ENCODE measurements at regions not wholly inside any gene's neighbourhood (a gene's known extent, or its start where the extent isn't known, plus 50 kb on each side); places are given as distances from the start of the nearest gene placed in this dataset.

DNA sequence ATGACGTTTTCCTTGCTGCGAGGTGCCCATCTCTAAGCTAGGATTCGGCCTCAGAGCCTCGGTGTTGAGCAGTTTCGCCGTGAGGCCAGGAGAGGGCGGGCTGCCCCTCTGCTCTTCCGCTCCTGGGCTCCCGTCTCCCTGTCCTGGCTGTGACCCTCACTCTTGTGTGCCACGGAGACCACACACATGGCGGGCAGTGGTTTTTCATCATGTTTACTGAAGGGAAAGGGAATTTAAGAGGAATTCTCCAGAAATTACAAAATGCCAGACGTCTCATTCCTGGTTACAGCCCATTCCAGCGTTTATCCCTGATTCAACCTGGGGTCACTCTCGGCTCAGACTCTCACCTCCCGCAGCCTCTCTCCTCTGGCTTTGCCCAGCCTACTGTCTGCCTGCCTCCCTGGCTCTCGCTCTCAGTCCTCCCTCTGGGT is 96.8 kb upstream of the ELAC2 start:
- Histone ChIP-seq H3K79me2 (ENCODE audit: control insufficient read depth, insufficient read depth, low read length) (no peaks in the 10 kb centered on the region), H3K9ac (replicated peaks; ENCODE audit: extremely low read depth, insufficient read depth, low read length) (no peak overlapping the region), H3K4me2 (ENCODE audit: insufficient read depth, low read length) (no peak overlapping the region), H3K36me3 (ENCODE audit: control insufficient read depth in 2 of 2, extremely low read depth in 1 of 2, insufficient read depth in 2 of 2, low read length in 2 of 2) (no peaks in the 10 kb centered on the region), H2AFZ (ENCODE audit: low read depth, low read length) (no peak overlapping the region), H3K9me3 (replicated peaks; ENCODE audit: control insufficient read depth, insufficient read depth, low read length) (no peaks in the 10 kb centered on the region), H3K9me1 (replicated peaks; ENCODE audit: control insufficient read depth, extremely low read depth, insufficient read depth, low read length) (no peaks in the 10 kb centered on the region), H3K4me1 (ENCODE audit: control insufficient read depth, extremely low read depth, insufficient read depth, low read length) (no peaks in the 10 kb centered on the region), H3K27ac (ENCODE audit: insufficient read depth, low read depth, low read length) (no peak overlapping the region), H3K4me3 (replicated peaks in 1 of 3; ENCODE audit: insufficient read depth in 1 of 3, low read depth in 1 of 3, low read length in 3 of 3) (no peak overlapping the region), H3K27me3 (ENCODE audit: control insufficient read depth in 2 of 2, insufficient read depth in 2 of 2, low read length in 2 of 2) (no peaks in the 10 kb centered on the region), H4K20me1 (replicated peaks; ENCODE audit: control insufficient read depth, extremely low read depth, insufficient read depth, low read length) (no peaks in the 10 kb centered on the region)
- no TSS peak for BruUV-seq (replicated peaks)
- FAIRE-seq (no peak), DNase-seq (ENCODE audit: low read depth, low spot score) (no peak)
- intact Hi-C loops (cut with micrococcal nuclease) = no loop called here
- ChIA-PET POLR2A (no interaction called here), CTCF (no interaction called here)
- dilution Hi-C loops (cut with MboI; ENCODE audit: extremely low pct_ligation_motif_present, low sequenced_read_pairs) = no loop called here
- TF ChIP-seq, protein P1, sequence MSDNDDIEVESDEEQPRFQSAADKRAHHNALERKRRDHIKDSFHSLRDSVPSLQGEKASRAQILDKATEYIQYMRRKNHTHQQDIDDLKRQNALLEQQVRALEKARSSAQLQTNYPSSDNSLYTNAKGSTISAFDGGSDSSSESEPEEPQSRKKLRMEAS (IDR thresholded peaks at IDR 0.05; ENCODE audit: insufficient read depth, insufficient read length) = no peak
- TF ChIP-seq MYC (IDR thresholded peaks at IDR 0.05; ENCODE audit: low read depth, low read length) (no peak), GATA2 (IDR thresholded peaks at IDR 0.05; ENCODE audit: insufficient read depth, insufficient read length, low read depth, low read length) (no peak), EZH2 (IDR thresholded peaks at IDR 0.05; ENCODE audit: borderline replicate concordance, low read depth, low read length, severe bottlenecking) (no peak), POLR2AphosphoS5 (IDR thresholded peaks at IDR 0.05; ENCODE audit: insufficient read depth, low read depth, low read length) (no peak), POLR2A (IDR thresholded peaks at IDR 0.05; ENCODE audit: low read depth, low read length) (no peak), FOS (IDR thresholded peaks at IDR 0.05; ENCODE audit: borderline replicate concordance, insufficient read depth, low read length) (no peak), JUN (IDR thresholded peaks at IDR 0.05; ENCODE audit: borderline replicate concordance, insufficient read depth, insufficient read length, low read depth) (no peak)
- TF ChIP-seq, protein P2, sequence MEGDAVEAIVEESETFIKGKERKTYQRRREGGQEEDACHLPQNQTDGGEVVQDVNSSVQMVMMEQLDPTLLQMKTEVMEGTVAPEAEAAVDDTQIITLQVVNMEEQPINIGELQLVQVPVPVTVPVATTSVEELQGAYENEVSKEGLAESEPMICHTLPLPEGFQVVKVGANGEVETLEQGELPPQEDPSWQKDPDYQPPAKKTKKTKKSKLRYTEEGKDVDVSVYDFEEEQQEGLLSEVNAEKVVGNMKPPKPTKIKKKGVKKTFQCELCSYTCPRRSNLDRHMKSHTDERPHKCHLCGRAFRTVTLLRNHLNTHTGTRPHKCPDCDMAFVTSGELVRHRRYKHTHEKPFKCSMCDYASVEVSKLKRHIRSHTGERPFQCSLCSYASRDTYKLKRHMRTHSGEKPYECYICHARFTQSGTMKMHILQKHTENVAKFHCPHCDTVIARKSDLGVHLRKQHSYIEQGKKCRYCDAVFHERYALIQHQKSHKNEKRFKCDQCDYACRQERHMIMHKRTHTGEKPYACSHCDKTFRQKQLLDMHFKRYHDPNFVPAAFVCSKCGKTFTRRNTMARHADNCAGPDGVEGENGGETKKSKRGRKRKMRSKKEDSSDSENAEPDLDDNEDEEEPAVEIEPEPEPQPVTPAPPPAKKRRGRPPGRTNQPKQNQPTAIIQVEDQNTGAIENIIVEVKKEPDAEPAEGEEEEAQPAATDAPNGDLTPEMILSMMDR (IDR thresholded peaks at IDR 0.05; ENCODE audit: extremely low read depth in 1 of 2, insufficient read depth in 1 of 2, low read depth in 1 of 2, low read length in 2 of 2) = no peak

All from endothelial cell of umbilical vein (primary cell).